Aorta (tissue), 5 donors: ENCODE measurements at regions not wholly inside any gene's neighbourhood (a gene's known extent, or its start where the extent isn't known, plus 50 kb on each side); places are given as distances from the start of the nearest gene placed in this dataset.

Experiments used
- ATAC-seq: fragments of 200-7000 bp; cut with Tn5 transposase; one replicate; pipeline ENCODE4 v1.9.1; 2022; ENCODE audit warnings: moderate library complexity; ENCODE audit not compliant: low FRiP score
- DNase-seq, 2 donors: peaks; one replicate each; pipeline ENCODE4 v3.0.0-alpha.2; 2020
- H3K27ac ChIP-seq, 2 donors: one replicate each; pipeline ENCODE4 v1.5.1; 2013; ENCODE audit warnings: low read length in 2 of 2, mild to moderate bottlenecking in 2 of 2, moderate library complexity in 2 of 2, control low read depth in 1 of 2, inconsistent platforms in 1 of 2, low read depth in 1 of 2
- H3K27me3 ChIP-seq, 2 donors: one replicate each; pipeline ENCODE4 v1.6.1; 2013; ENCODE audit warnings: control low read depth in 1 of 2, low read length in 1 of 2, mild to moderate bottlenecking in 1 of 2, moderate library complexity in 1 of 2; ENCODE audit not compliant: insufficient read depth in 2 of 2, control insufficient read depth in 1 of 2
- H3K36me3 ChIP-seq, 2 donors: one replicate each; pipeline ENCODE4 v1.6.1; 2013; ENCODE audit warnings: control low read depth in 1 of 2, low read length in 1 of 2, mild to moderate bottlenecking in 1 of 2; ENCODE audit not compliant: insufficient read depth in 2 of 2, control insufficient read depth in 1 of 2
- H3K4me1 ChIP-seq, 2 donors: one replicate each; pipeline ENCODE4 v1.6.1; 2013; ENCODE audit warnings: low read length in 2 of 2, control low read depth in 1 of 2, mild to moderate bottlenecking in 1 of 2, moderate library complexity in 1 of 2; ENCODE audit not compliant: insufficient read depth in 2 of 2, control insufficient read depth in 1 of 2
- H3K4me3 ChIP-seq, 2 donors: one replicate each; pipeline ENCODE4 v1.5.1; 2013; ENCODE audit warnings: low read length in 2 of 2, control low read depth in 1 of 2, mild to moderate bottlenecking in 1 of 2
- H3K9me3 ChIP-seq: one replicate; pipeline ENCODE4 v1.6.1; 2013; ENCODE audit warnings: mild to moderate bottlenecking, low read length; ENCODE audit not compliant: control insufficient read depth
- WGBS, 2 donors: extraction: QIAGEN DNeasy Blood & Tissue Kit; methylation state at CpG; one replicate each; pipeline ENCODE4 v1.1.7; 2013; 5-methylcytosine and 5-hydroxymethylcytosine counted together
- intact Hi-C, 2 donors: fragments of 100-400 bp; cut with DNase I; formaldehyde crosslinking; loops; one replicate each; pipeline versions ENCODE4 v1.14.2 to v1.15.0; 2022
- donor health status: healthy with polysubstance abuse.
- donor health status: Bipolar disorder and iron deficiency.
- donor health status: DM: no; HTN: no; CAD: no.
- donor health status: DM: no; HTN: no; CAD: no.
- donor health status: DM: yes; HTN: yes; CAD: no.

DNA sequence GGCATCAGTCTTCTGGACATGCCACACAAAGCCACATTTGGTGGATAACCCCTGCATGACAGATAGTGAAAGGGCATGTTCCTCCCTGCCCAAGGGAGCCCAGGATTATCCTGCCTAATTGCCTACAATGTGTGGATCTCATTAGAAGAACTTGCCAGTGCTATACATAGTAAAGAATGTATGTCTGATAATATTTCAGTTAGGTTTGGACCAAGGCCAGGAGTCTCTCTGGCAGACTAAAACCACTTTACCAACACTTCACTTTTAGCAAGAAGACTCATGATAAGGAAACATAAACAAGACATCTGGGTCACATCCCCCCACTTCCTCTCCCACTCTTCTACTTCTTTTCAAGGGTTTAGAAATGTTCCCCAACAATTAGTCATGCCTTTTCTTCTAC is 196.7 kb downstream of the MTERF1 start:
- ATAC-seq = no peak
- Histone ChIP-seq H3K4me1 (peaks cover 2 to 3% of the 10 kb centered on the region in 2 donors), H3K27me3 (peaks cover 0 to 1% of the 10 kb centered on the region in 2 donors), H3K36me3 (no peaks in the 10 kb centered on the region), H3K9me3 (peaks cover 12% of the 10 kb centered on the region), H3K27ac (no peak overlapping the region), H3K4me3 (no peak overlapping the region)
- intact Hi-C loops = no loop called here
- no peak for DNase-seq

DNA sequence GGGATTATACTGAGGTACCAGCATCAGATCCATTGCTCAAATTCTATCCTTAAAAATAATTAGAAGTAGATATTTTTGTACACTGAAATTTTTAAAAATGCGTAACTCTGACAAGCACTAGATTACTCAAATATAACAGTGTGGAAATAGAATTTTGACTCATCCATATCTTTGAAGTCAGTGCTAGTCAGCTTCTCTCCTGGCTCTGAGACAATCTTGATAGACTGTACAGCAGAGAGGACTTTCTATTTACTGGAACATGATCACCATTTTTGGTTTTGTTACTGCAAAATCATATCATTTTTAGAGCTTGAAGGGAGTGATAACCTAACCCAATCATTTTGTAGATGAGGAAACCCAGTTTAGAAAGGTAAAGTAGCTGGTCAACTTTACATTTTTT is 195.0 kb downstream of the MTERF1 start:
- intact Hi-C loops = no loop called here
- H3K27me3 ChIP-seq = peaks cover 0 to 1% of the 10 kb centered on the region in 2 donors
- ATAC-seq = no peak

DNA sequence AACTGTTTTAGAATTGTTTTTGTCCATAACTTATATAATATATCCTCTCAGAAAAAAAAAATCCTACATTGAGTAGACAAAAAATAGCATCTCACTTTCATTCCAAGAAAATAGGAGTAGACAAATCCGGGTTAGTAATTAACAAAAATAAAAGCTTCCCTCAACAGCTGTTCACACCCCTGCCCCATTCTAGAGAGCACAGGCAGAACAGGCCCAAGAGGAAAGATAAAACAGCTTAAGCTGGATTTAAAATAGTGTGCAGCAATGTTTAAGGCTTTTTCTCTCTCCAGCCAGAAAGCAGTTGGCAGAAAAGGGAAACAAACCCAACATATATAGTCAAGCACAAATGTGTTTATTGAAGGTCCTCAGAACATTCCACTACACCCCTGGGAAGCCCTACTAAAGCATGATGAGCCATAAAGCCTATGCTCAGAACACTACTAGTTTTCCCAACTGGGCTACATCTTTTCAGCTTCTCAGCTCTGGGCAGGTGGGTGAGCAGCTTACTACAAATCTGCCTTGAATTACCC is 189.9 kb downstream of the MTERF1 start:
- no peak for ATAC-seq
- H3K4me1 ChIP-seq = peaks cover 0 to 2% of the 10 kb centered on the region in 2 donors
- no peak overlapping the region for H3K4me3 ChIP-seq
- 32 to 37% methylated on average over 1 of the region's 1 CpG for WGBS, 2 donors
- intact Hi-C loops = no loop called here
- no peaks in the 10 kb centered on the region for H3K27me3 ChIP-seq
- no peak overlapping the region for H3K27ac ChIP-seq
- no peak for DNase-seq
- H3K36me3 ChIP-seq = no peaks in the 10 kb centered on the region
- no peaks in the 10 kb centered on the region for H3K9me3 ChIP-seq

More for the DNA sequence above, 195.0 kb downstream of the MTERF1 start:
- no peak overlapping the region for H3K27ac ChIP-seq
- no peak for DNase-seq
- WGBS, 2 donors = 29 to 59% methylated on average over 1 of the region's 1 CpG
- H3K4me1 ChIP-seq = peaks cover 2 to 3% of the 10 kb centered on the region in 2 donors
- peaks cover 8% of the 10 kb centered on the region for H3K9me3 ChIP-seq
- H3K4me3 ChIP-seq = no peak overlapping the region
- H3K36me3 ChIP-seq = no peaks in the 10 kb centered on the region

DNA sequence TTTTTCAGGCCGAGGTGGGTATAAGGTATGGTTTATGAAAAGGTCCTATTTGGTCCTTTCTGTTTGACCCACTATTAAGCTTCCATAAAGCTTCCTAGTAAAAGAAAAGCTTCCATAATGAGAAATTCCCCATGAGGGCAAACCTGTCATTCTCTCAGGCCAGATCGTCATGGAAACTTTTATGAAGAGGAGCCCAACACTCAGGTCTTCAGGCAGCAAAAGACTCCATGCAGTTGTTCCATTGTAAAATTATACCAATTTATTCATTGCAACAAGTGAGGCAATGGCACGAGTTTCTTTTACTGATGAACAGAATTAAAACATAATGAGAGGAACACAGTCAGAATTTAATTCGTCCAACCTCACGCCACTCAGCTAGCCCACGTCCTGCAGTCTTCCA is 188.6 kb downstream of the MTERF1 start:
- WGBS, 2 donors = 93 to 94% methylated on average over 6 of the region's 6 CpGs
- intact Hi-C loops = no loop called here

DNA sequence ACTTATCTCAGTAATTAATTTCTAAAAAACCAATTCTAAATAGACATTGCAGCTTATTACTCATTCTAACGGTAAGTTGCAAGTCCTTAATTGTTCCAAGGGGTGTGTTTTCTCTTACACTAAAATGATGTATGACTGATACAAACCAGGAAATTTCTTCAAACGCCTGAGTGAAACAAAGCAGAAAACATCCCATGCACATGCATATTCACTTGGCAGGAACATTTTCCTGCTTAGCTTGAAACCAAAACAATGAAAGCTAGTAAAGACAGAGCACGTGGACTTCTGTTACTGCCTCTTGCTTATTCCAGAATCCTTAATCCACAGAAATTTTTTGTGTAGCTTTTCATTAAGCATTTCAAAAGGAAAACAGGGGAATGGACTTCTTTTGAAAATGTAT is 187.7 kb downstream of the MTERF1 start:
- intact Hi-C loops = no loop called here
- no peak overlapping the region for H3K27ac ChIP-seq
- H3K4me3 ChIP-seq = no peak overlapping the region
- H3K9me3 ChIP-seq = no peaks in the 10 kb centered on the region
- no peak for DNase-seq
- no peak for ATAC-seq
- 8 to 13% methylated on average over 3 of the region's 3 CpGs for WGBS, 2 donors
- peaks cover 0 to 2% of the 10 kb centered on the region in 2 donors for H3K4me1 ChIP-seq
- H3K36me3 ChIP-seq = no peaks in the 10 kb centered on the region
- H3K27me3 ChIP-seq = no peaks in the 10 kb centered on the region

More for the DNA sequence above, 188.6 kb downstream of the MTERF1 start:
- Histone ChIP-seq H3K4me1 (peaks cover 0 to 2% of the 10 kb centered on the region in 2 donors), H3K27me3 (no peaks in the 10 kb centered on the region), H3K36me3 (no peaks in the 10 kb centered on the region), H3K4me3 (no peak overlapping the region), H3K27ac (no peak overlapping the region), H3K9me3 (no peaks in the 10 kb centered on the region)
- no peak for DNase-seq
- ATAC-seq = no peak

DNA sequence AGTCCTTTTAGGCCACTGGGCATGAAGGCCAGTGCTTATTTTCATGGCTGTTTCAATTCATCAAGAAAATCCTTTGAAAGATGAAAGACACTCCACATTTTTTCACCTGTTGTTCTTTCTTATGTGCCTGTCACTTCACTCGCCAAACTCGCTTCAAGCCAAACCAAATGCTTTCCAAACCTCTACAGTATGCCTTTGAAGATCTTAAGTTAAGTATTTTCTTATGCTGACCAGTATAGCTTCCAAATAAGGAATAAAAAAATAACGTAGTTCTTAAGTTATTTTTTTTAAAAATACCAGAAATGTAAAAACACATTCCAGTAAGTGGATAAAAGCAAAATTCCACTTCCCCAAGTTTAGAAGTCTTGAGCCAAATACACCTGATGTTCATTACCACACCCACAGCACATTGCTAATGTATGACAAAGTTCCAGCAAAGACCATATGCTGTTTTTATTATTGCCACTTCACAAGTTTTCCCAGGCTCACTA is 186.1 kb downstream of the MTERF1 start:
- Histone ChIP-seq H3K27ac (no peak overlapping the region), H3K4me3 (no peak overlapping the region), H3K9me3 (no peaks in the 10 kb centered on the region), H3K27me3 (no peaks in the 10 kb centered on the region), H3K36me3 (no peaks in the 10 kb centered on the region), H3K4me1 (peaks cover 0 to 2% of the 10 kb centered on the region in 2 donors)
- ATAC-seq = no peak
- DNase-seq = no peak
- intact Hi-C loops = no loop called here
- WGBS, 2 donors = 19 to 31% methylated on average over 3 of the region's 3 CpGs

GRCh38 chr7:91710881-91711280 is 169.6 kb downstream of the MTERF1 start:
- Histone ChIP-seq H3K27me3 (no peaks in the 10 kb centered on the region), H3K9me3 (peaks cover 5% of the 10 kb centered on the region), H3K27ac (no peak overlapping the region), H3K4me3 (no peak overlapping the region), H3K36me3 (no peaks in the 10 kb centered on the region), H3K4me1 (no peaks in the 10 kb centered on the region)
- ATAC-seq (no peak), DNase-seq (no peak)
- intact Hi-C loops = no loop called here
- 68 to 69% methylated on average over 1 of the region's 1 CpG for WGBS, 2 donors

GRCh38 chr7:91713669-91714068 is 166.8 kb downstream of the MTERF1 start:
- intact Hi-C loops = no loop called here
- no peak overlapping the region for H3K27ac ChIP-seq
- ATAC-seq (no peak), DNase-seq (no peak)
- no peaks in the 10 kb centered on the region for H3K4me1 ChIP-seq
- H3K36me3 ChIP-seq = no peaks in the 10 kb centered on the region
- no peak overlapping the region for H3K4me3 ChIP-seq
- H3K27me3 ChIP-seq = no peaks in the 10 kb centered on the region
- H3K9me3 ChIP-seq = no peaks in the 10 kb centered on the region

GRCh38 chr7:91717681-91718470 is 162.6 kb downstream of the MTERF1 start:
- no peak for DNase-seq
- ATAC-seq = no peak
- 62 to 63% methylated on average over 2 of the region's 2 CpGs for WGBS, 2 donors
- Histone ChIP-seq H3K36me3 (no peaks in the 10 kb centered on the region), H3K27me3 (no peaks in the 10 kb centered on the region), H3K4me3 (no peak overlapping the region), H3K27ac (no peak overlapping the region), H3K4me1 (no peaks in the 10 kb centered on the region), H3K9me3 (no peaks in the 10 kb centered on the region)
- intact Hi-C loops = no loop called here
